PC-3 (cell line): ENCODE measurements at regions not wholly inside any gene's neighbourhood (a gene's known extent, or its start where the extent isn't known, plus 50 kb on each side); places are given as distances from the start of the nearest gene placed in this dataset.

ENCODE experiments used
- EZH2 ChIP-seq: fragments of 300-600 bp; sonication (generic); IDR thresholded peaks from one replicate; pipeline ENCODE4 v1.6.1; 2017; ENCODE audit warnings: antibody characterized with exemption, mild to moderate bottlenecking, low read length; ENCODE audit not compliant: unreplicated experiment
- TF ChIP-seq, protein P1 (sequence below): fragments of 300-600 bp; sonication (generic); conservative IDR thresholded peaks from 2 replicates; pipeline ENCODE4 v1.5.1; 2017; ENCODE audit warnings: antibody characterized with exemption, low read depth, mild to moderate bottlenecking, low read length

DNA sequence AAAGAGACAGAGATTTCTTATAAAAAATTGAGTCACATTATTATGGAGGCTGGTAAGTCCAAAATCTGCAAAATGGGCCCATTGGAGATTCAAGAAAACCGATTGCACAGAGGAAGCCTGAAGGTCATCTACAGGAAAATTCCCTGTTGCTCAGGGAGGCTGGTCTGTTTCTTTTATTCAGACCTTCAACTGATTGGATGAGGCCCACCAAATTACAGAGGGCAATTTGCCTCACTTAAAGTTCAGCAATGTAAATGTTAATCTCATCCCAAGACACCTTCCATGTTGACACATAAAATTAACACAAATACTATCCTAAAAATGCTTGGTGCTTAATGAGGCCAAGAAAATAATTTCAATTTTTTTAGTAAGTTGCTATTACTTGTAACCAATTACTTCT lies 219.2 kb upstream of the RUNX1 start:
- TF ChIP-seq, protein P1, sequence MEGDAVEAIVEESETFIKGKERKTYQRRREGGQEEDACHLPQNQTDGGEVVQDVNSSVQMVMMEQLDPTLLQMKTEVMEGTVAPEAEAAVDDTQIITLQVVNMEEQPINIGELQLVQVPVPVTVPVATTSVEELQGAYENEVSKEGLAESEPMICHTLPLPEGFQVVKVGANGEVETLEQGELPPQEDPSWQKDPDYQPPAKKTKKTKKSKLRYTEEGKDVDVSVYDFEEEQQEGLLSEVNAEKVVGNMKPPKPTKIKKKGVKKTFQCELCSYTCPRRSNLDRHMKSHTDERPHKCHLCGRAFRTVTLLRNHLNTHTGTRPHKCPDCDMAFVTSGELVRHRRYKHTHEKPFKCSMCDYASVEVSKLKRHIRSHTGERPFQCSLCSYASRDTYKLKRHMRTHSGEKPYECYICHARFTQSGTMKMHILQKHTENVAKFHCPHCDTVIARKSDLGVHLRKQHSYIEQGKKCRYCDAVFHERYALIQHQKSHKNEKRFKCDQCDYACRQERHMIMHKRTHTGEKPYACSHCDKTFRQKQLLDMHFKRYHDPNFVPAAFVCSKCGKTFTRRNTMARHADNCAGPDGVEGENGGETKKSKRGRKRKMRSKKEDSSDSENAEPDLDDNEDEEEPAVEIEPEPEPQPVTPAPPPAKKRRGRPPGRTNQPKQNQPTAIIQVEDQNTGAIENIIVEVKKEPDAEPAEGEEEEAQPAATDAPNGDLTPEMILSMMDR: no peak
- no peak for TF ChIP-seq EZH2
